Testis (tissue), 2 donors: ENCODE measurements at regions not wholly inside any gene's neighbourhood (a gene's known extent, or its start where the extent isn't known, plus 50 kb on each side); places are given as distances from the start of the nearest gene placed in this dataset.

ENCODE experiments used
- DNase-seq: peaks from one replicate; pipeline ENCODE4 v3.0.0-alpha.2; 2019
- H3K27ac ChIP-seq, 2 donors: fragments of 200-600 bp; sonication (generic); one replicate each; pipeline ENCODE4 v1.5.1; 2019
- H3K27me3 ChIP-seq: fragments of 200-600 bp; sonication (generic); one replicate; pipeline ENCODE4 v1.5.1; 2019
- H3K36me3 ChIP-seq: fragments of 200-600 bp; sonication (generic); one replicate; pipeline ENCODE4 v1.5.1; 2017; ENCODE audit warnings: low read depth; ENCODE audit errors: missing control alignments
- H3K4me1 ChIP-seq: fragments of 200-600 bp; sonication (generic); one replicate; pipeline ENCODE4 v1.5.1; 2019
- H3K4me3 ChIP-seq, 2 donors: fragments of 200-600 bp; sonication (generic); one replicate each; pipeline ENCODE4 v1.5.1; 2017 to 2019
- H3K9me3 ChIP-seq: fragments of 200-600 bp; sonication (generic); one replicate; pipeline ENCODE4 v1.5.1; 2017
- CTCF ChIP-seq, 3 experiments: fragments of 450-650 bp in 2 of 3; fragments of 200-600 bp in 1 of 3; sonication (generic) in 1 of 3; IDR thresholded peaks; one replicate each; pipeline ENCODE4 v1.5.1; 2016 to 2019; ENCODE audit warnings: antibody characterized with exemption in 3 of 3, mild to moderate bottlenecking in 2 of 3, moderate library complexity in 1 of 3
- POLR2A ChIP-seq: fragments of 450-650 bp; IDR thresholded peaks from one replicate; pipeline ENCODE4 v1.6.1; 2017; ENCODE audit warnings: antibody characterized with exemption, mild to moderate bottlenecking, moderate library complexity
- WGBS, 2 donors: methylation state at CpG; one replicate each; pipeline ENCODE4 v1.1.5; 2018; 5-methylcytosine and 5-hydroxymethylcytosine counted together
- intact Hi-C: fragments of 100-400 bp; cut with DNase I; formaldehyde crosslinking; loops from one replicate; pipeline ENCODE4 v1.15.1; 2023; ENCODE audit warnings: low total_unique reads

DNA sequence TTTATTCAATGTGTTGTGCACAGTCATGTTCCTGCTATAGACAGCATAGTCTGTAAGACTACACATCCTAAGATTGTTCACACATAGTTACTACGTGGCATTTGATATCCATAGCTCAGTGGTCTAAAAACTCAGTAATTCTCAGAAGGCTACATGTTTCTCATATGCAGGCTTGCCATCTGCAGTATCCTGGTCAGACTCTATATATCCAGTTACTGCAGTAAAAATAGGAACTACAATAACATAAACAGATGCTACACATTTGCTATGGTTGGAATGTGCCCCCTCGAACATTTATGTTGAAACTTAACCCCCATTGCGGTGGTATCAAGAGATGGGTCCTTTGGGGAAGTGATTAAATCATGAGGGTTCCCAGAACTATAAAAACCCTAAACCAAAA, 1377.8 kb upstream of the LRRTM3 start:
- no peak for DNase-seq
- H3K9me3 ChIP-seq, result no peaks in the 10 kb centered on the region
- H3K4me3 ChIP-seq, result no peak overlapping the region
- H3K4me1 ChIP-seq, result no peaks in the 10 kb centered on the region
- no peaks in the 10 kb centered on the region for H3K27me3 ChIP-seq
- no peaks in the 10 kb centered on the region for H3K36me3 ChIP-seq
- no peak overlapping the region for H3K27ac ChIP-seq
- no peak for TF ChIP-seq POLR2A
- TF ChIP-seq CTCF (IDR thresholded peaks at IDR 0.05), result no peak
- 70 to 81% methylated on average over 3 of the region's 3 CpGs for WGBS, 2 donors
- intact Hi-C loops, result no loop called here

GRCh38 chr10:65550761-65551160, 1375.1 kb upstream of the LRRTM3 start:
- intact Hi-C loops, result no loop called here
- no peak for TF ChIP-seq CTCF (IDR thresholded peaks at IDR 0.05)
- TF ChIP-seq POLR2A, result no peak
- Histone ChIP-seq H3K4me3 (no peak overlapping the region), H3K4me1 (no peaks in the 10 kb centered on the region), H3K36me3 (no peaks in the 10 kb centered on the region), H3K27ac (no peak overlapping the region), H3K27me3 (no peaks in the 10 kb centered on the region), H3K9me3 (no peaks in the 10 kb centered on the region)
- 76 to 83% methylated on average over 4 of the region's 4 CpGs for WGBS, 2 donors
- no peak for DNase-seq

DNA sequence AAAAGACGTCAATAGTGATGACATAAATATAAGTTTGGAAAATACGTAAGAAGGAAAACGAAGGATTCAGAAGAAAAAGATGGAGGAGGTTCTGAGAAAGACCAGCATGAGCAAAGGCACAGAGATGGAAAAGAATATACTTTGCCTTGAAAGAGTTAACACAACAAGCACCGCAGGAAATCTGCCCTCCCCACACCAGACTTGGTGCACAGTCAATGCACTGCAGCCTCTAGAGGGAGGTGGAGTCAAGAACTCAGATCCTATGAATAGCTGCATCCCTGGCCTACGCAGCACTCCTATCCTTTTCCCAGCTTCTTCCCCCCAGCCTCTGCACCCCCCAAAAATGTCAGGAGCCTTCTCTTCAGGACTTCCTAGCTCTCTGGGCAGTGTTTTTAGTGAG, 1370.6 kb upstream of the LRRTM3 start:
- DNase-seq, result no peak
- Histone ChIP-seq H3K4me1 (no peaks in the 10 kb centered on the region), H3K36me3 (no peaks in the 10 kb centered on the region), H3K9me3 (no peaks in the 10 kb centered on the region), H3K4me3 (no peak overlapping the region), H3K27ac (no peak overlapping the region), H3K27me3 (no peaks in the 10 kb centered on the region)
- WGBS, 2 donors, result 44 to 76% methylated on average over 5 of the region's 5 CpGs
- TF ChIP-seq POLR2A (no peak), CTCF (IDR thresholded peaks at IDR 0.05) (no peak)
- intact Hi-C loops, result no loop called here

DNA sequence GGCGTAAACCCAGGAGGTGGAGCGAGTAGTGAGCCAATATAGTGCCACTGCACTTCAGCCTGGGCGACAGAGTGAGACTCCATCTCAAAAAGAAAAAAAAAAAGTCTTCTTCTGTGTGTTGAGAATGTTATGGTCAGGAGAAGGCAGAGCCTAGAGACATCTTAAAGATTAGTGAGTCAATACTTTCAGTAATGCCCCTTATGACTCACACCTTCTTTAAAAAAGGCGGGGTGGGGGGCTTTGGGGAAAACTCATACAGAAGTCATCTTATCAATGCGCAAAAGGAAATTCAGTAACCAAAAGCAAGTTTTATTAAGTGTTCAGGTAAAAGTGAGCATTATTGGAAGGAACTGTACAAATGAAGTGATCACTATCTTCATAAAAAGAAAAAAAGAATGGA, 1369.8 kb upstream of the LRRTM3 start:
- Histone ChIP-seq H3K27ac (no peak overlapping the region), H3K36me3 (no peaks in the 10 kb centered on the region), H3K4me3 (no peak overlapping the region), H3K9me3 (no peaks in the 10 kb centered on the region), H3K4me1 (no peaks in the 10 kb centered on the region), H3K27me3 (no peaks in the 10 kb centered on the region)
- no peak for DNase-seq
- TF ChIP-seq CTCF (IDR thresholded peaks at IDR 0.05) (no peak), POLR2A (no peak)
- WGBS, 2 donors, result 80 to 91% methylated on average over 5 of the region's 5 CpGs
- intact Hi-C loops, result no loop called here

GRCh38 chr10:65559369-65559768, 1366.5 kb upstream of the LRRTM3 start:
- DNase-seq, result no peak
- Histone ChIP-seq H3K4me1 (no peaks in the 10 kb centered on the region), H3K27me3 (no peaks in the 10 kb centered on the region), H3K27ac (no peak overlapping the region), H3K36me3 (no peaks in the 10 kb centered on the region), H3K4me3 (no peak overlapping the region), H3K9me3 (no peaks in the 10 kb centered on the region)
- 74 to 86% methylated on average over 2 of the region's 2 CpGs for WGBS, 2 donors
- intact Hi-C loops, result no loop called here
- TF ChIP-seq POLR2A, result no peak
- TF ChIP-seq CTCF (IDR thresholded peaks at IDR 0.05), result no peak
